Breast epithelium (tissue), 3 donors: ENCODE measurements at regions not wholly inside any gene's neighbourhood (a gene's known extent, or its start where the extent isn't known, plus 50 kb on each side); places are given as distances from the start of the nearest gene placed in this dataset.
"Not testable (repeated sequence)": the region's sequence is repeated elsewhere in the genome, so short reads cannot be mapped to it uniquely, and the experiment has no call there.

Experiments
- CTCF ChIP-seq, 3 donors: fragments of 450-650 bp; IDR thresholded peaks; one replicate each; pipeline ENCODE4 v1.5.1; 2016 to 2017; ENCODE audit warnings: antibody characterized with exemption in 3 of 3, mild to moderate bottlenecking in 3 of 3, moderate library complexity in 3 of 3
- POLR2A ChIP-seq: fragments of 450-650 bp; IDR thresholded peaks from one replicate; pipeline ENCODE4 v1.6.1; 2016; ENCODE audit warnings: antibody characterized with exemption, mild to moderate bottlenecking, moderate library complexity

DNA sequence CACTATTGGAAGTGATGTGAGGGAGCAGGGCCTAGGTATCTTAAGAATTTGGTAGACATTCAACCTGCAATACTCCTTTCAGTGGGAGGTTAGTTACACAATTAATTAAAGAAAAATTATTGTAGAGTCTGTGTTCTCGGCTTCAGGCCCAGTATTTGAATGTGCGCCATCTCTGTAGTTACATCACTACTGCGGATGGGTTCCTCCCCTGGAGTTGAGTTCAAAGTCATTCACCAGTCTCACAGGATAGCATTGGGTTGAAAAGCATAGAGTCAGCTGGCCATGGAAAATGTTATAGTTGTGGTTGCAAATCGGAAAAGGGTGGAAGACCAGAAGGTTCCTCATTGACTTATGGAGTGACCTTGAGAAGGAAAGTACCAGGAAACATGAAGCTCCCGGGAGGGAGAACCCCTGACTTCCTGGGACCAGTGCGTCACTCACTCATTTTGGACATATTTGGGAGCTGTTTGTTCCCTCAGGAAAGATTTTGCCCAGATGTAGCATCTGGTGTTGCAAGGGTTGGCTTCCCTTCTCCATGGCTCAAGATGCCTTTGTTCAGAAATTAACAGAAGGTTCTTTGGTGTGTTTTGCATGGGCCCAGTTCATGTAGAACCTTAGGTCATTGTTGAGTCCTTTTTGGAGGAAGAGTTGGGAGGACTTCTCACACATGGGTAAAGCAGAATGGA is 111.8 kb downstream of the SRGAP2 start:
- TF ChIP-seq CTCF (IDR thresholded peaks at IDR 0.05); POLR2A: not testable (repeated sequence)
